Peyer's patch (tissue), 4 donors: ENCODE measurements at regions not wholly inside any gene's neighbourhood (a gene's known extent, or its start where the extent isn't known, plus 50 kb on each side); places are given as distances from the start of the nearest gene placed in this dataset.

ENCODE experiments used
- CTCF ChIP-seq, 6 experiments: fragments of 450-650 bp in 4 of 6; fragments of 200-600 bp in 2 of 6; sonication (generic) in 1 of 6; IDR thresholded peaks; one replicate each; pipeline ENCODE4 v1.5.1; 2017 to 2019; ENCODE audit warnings: antibody characterized with exemption in 6 of 6, mild to moderate bottlenecking in 3 of 6, moderate library complexity in 1 of 6
- POLR2A ChIP-seq, 2 donors: fragments of 450-650 bp; IDR thresholded peaks; one replicate each; pipeline ENCODE4 v1.5.1; 2017; ENCODE audit warnings: antibody characterized with exemption in 2 of 2, mild to moderate bottlenecking in 2 of 2, moderate library complexity in 2 of 2

- TF ChIP-seq CTCF (IDR thresholded peaks at IDR 0.05) (no peak), POLR2A (IDR thresholded peaks at IDR 0.05) (no peak)
Measured at GRCh38 chr4:8768357-8768999, 103.2 kb downstream of the HMX1 start.
